Peyer's patch (tissue), 4 donors: ENCODE measurements at regions not wholly inside any gene's neighbourhood (a gene's known extent, or its start where the extent isn't known, plus 50 kb on each side); places are given as distances from the start of the nearest gene placed in this dataset.

Experiments used
- DNase-seq, 3 donors: peaks; one replicate each; pipeline ENCODE4 v3.0.0-alpha.2; 2017 to 2019
- H3K27ac ChIP-seq, 4 donors: fragments of 200-600 bp; sonication (generic); one replicate each; pipeline ENCODE4 v1.5.1; 2016 to 2019
- H3K27me3 ChIP-seq, 2 donors: fragments of 200-600 bp; sonication (generic); one replicate each; pipeline ENCODE4 v1.5.1; 2019
- H3K36me3 ChIP-seq, 3 donors: fragments of 200-600 bp; sonication (generic); one replicate each; pipeline ENCODE4 v1.5.1; 2016 to 2019
- H3K4me1 ChIP-seq, 4 donors: fragments of 200-600 bp; sonication (generic); one replicate each; pipeline ENCODE4 v1.5.1; 2016 to 2019
- H3K4me3 ChIP-seq, 4 donors: fragments of 200-600 bp; sonication (generic); 1 replicate in 3 of 4; 2 replicates in 1 of 4; pipeline ENCODE4 v1.5.1; 2016 to 2019; ENCODE audit warnings: mild to moderate bottlenecking in 1 of 4
- H3K9me3 ChIP-seq, 4 donors: fragments of 200-600 bp; sonication (generic); one replicate each; pipeline ENCODE4 v1.5.1; 2016 to 2019; ENCODE audit warnings: mild to moderate bottlenecking in 1 of 4
- CTCF ChIP-seq, 6 experiments: fragments of 450-650 bp in 4 of 6; fragments of 200-600 bp in 2 of 6; sonication (generic) in 1 of 6; IDR thresholded peaks; one replicate each; pipeline ENCODE4 v1.5.1; 2017 to 2019; ENCODE audit warnings: antibody characterized with exemption in 6 of 6, mild to moderate bottlenecking in 3 of 6, moderate library complexity in 1 of 6
- POLR2A ChIP-seq, 2 donors: fragments of 450-650 bp; IDR thresholded peaks; one replicate each; pipeline ENCODE4 v1.5.1; 2017; ENCODE audit warnings: antibody characterized with exemption in 2 of 2, mild to moderate bottlenecking in 2 of 2, moderate library complexity in 2 of 2

GRCh38 chr12:75852956-75853355, 178.6 kb downstream of the PHLDA1 start:
- H3K27ac ChIP-seq = no peak overlapping the region
- no peak for TF ChIP-seq POLR2A (IDR thresholded peaks at IDR 0.05)
- TF ChIP-seq CTCF (IDR thresholded peaks at IDR 0.05) = no peak
- no peak overlapping the region for H3K4me3 ChIP-seq
- H3K4me1 ChIP-seq = peaks cover 0 to 8% (median 0%) of the 10 kb centered on the region in 4 donors
- no peak for DNase-seq
- no peaks in the 10 kb centered on the region for H3K27me3 ChIP-seq
- no peaks in the 10 kb centered on the region for H3K36me3 ChIP-seq
- H3K9me3 ChIP-seq = no peaks in the 10 kb centered on the region

- no peak overlapping the region for H3K4me3 ChIP-seq
- TF ChIP-seq POLR2A (IDR thresholded peaks at IDR 0.05) (no peak), CTCF (IDR thresholded peaks at IDR 0.05) (no peak)
- H3K27me3 ChIP-seq = no peaks in the 10 kb centered on the region
- H3K27ac ChIP-seq = no peak overlapping the region
- no peaks in the 10 kb centered on the region for H3K36me3 ChIP-seq
- H3K9me3 ChIP-seq = no peaks in the 10 kb centered on the region
- DNase-seq = no peak
- H3K4me1 ChIP-seq = peaks cover 0 to 8% (median 0%) of the 10 kb centered on the region in 4 donors
Measured at GRCh38 chr12:75852143-75852542, 179.4 kb downstream of the PHLDA1 start.

GRCh38 chr12:75850721-75851462, 180.7 kb downstream of the PHLDA1 start:
- H3K27ac ChIP-seq = no peak overlapping the region
- TF ChIP-seq CTCF (IDR thresholded peaks at IDR 0.05) (no peak), POLR2A (IDR thresholded peaks at IDR 0.05) (no peak)
- DNase-seq = no peak
- H3K4me3 ChIP-seq = no peak overlapping the region
- H3K4me1 ChIP-seq = peaks cover 0 to 8% (median 0%) of the 10 kb centered on the region in 4 donors
- no peaks in the 10 kb centered on the region for H3K9me3 ChIP-seq
- no peaks in the 10 kb centered on the region for H3K27me3 ChIP-seq
- no peaks in the 10 kb centered on the region for H3K36me3 ChIP-seq

GRCh38 chr12:75848961-75849360, 182.6 kb downstream of the PHLDA1 start:
- Histone ChIP-seq H3K4me1 (peaks cover 0 to 8% (median 0%) of the 10 kb centered on the region in 4 donors), H3K9me3 (no peaks in the 10 kb centered on the region), H3K27me3 (no peaks in the 10 kb centered on the region), H3K4me3 (no peak overlapping the region), H3K36me3 (no peaks in the 10 kb centered on the region), H3K27ac (peak overlapping the region in 1 of 4 donors; percentile 44)
- DNase-seq = no peak
- no peak for TF ChIP-seq CTCF (IDR thresholded peaks at IDR 0.05)
- TF ChIP-seq POLR2A (IDR thresholded peaks at IDR 0.05) = no peak

GRCh38 chr12:75848431-75848925, 183.1 kb downstream of the PHLDA1 start:
- no peak for DNase-seq
- no peak overlapping the region for H3K4me3 ChIP-seq
- H3K27me3 ChIP-seq = no peaks in the 10 kb centered on the region
- H3K9me3 ChIP-seq = no peaks in the 10 kb centered on the region
- H3K4me1 ChIP-seq = peaks cover 0 to 8% (median 0%) of the 10 kb centered on the region in 4 donors
- no peak for TF ChIP-seq POLR2A (IDR thresholded peaks at IDR 0.05)
- no peak for TF ChIP-seq CTCF (IDR thresholded peaks at IDR 0.05)
- no peaks in the 10 kb centered on the region for H3K36me3 ChIP-seq
- peak overlapping the region in 2 of 4 donors; percentile 18 to 44 for H3K27ac ChIP-seq
